Memory B cell (primary cell): ENCODE measurements at regions not wholly inside any gene's neighbourhood (a gene's known extent, or its start where the extent isn't known, plus 50 kb on each side); places are given as distances from the start of the nearest gene placed in this dataset.

Experiments used
- ATAC-seq: fragments of 150-1000 bp; cut with Tn5 transposase; 2 replicates; pipeline ENCODE4 v1.10.0; 2021; ENCODE audit warnings: low read depth, mild to moderate bottlenecking, moderate library complexity
- DNase-seq, 2 donors: peaks; one replicate each; pipeline ENCODE4 v3.0.0; 2022; ENCODE audit warnings: low spot score in 2 of 2
- H3K27ac Mint-ChIP-seq: one replicate; pipeline ENCODE4 v1.8.0; 2022; ENCODE audit warnings: mild to moderate bottlenecking, moderate library complexity, mixed read lengths
- H3K27me3 Mint-ChIP-seq: one replicate; pipeline ENCODE4 v1.8.0; 2022; ENCODE audit warnings: mixed read lengths
- H3K36me3 Mint-ChIP-seq: one replicate; pipeline ENCODE4 v1.8.0; 2022; ENCODE audit warnings: mild to moderate bottlenecking, mixed read lengths
- H3K4me1 Mint-ChIP-seq: one replicate; pipeline ENCODE4 v1.8.0; 2022; ENCODE audit warnings: mixed read lengths
- H3K4me3 Mint-ChIP-seq: one replicate; pipeline ENCODE4 v1.8.0; 2022; ENCODE audit warnings: mild to moderate bottlenecking, moderate library complexity, mixed read lengths
- H3K9me3 Mint-ChIP-seq: one replicate; pipeline ENCODE4 v1.8.0; 2022; ENCODE audit warnings: mixed read lengths

- no peak for DNase-seq
- no peak overlapping the region for H3K4me3 Mint-ChIP-seq
These were observed 789.3 kb downstream of the SEMA5A start for GRCh38 chr5:8756498-8757084.

GRCh38 chr5:8765886-8766285, 780.0 kb downstream of the SEMA5A start:
- Mint-ChIP-seq H3K36me3 (no peaks in the 10 kb centered on the region), H3K4me1 (no peaks in the 10 kb centered on the region), H3K27me3 (no peaks in the 10 kb centered on the region), H3K27ac (no peak overlapping the region), H3K9me3 (peaks cover 4% of the 10 kb centered on the region), H3K4me3 (no peak overlapping the region)
- ATAC-seq: no peak
- no peak for DNase-seq

More at GRCh38 chr5:8756498-8757084, 789.3 kb downstream of the SEMA5A start:
- ATAC-seq: no peak
- no peaks in the 10 kb centered on the region for H3K36me3 Mint-ChIP-seq
- H3K27ac Mint-ChIP-seq: no peak overlapping the region
- no peaks in the 10 kb centered on the region for H3K4me1 Mint-ChIP-seq
- H3K9me3 Mint-ChIP-seq: peaks cover 10% of the 10 kb centered on the region
- no peaks in the 10 kb centered on the region for H3K27me3 Mint-ChIP-seq

- no peak overlapping the region for H3K27ac Mint-ChIP-seq
- peaks cover 4% of the 10 kb centered on the region for H3K9me3 Mint-ChIP-seq
- H3K4me3 Mint-ChIP-seq: no peak overlapping the region
- no peak for DNase-seq
- no peaks in the 10 kb centered on the region for H3K36me3 Mint-ChIP-seq
- no peaks in the 10 kb centered on the region for H3K27me3 Mint-ChIP-seq
- H3K4me1 Mint-ChIP-seq: no peaks in the 10 kb centered on the region
- no peak for ATAC-seq
These were observed 779.4 kb downstream of the SEMA5A start for GRCh38 chr5:8766448-8766847.

- Mint-ChIP-seq H3K9me3 (peaks cover 4% of the 10 kb centered on the region), H3K36me3 (no peaks in the 10 kb centered on the region), H3K4me3 (no peak overlapping the region), H3K27me3 (no peaks in the 10 kb centered on the region), H3K4me1 (no peaks in the 10 kb centered on the region), H3K27ac (no peak overlapping the region)
- ATAC-seq: no peak
- DNase-seq: no peak
These were observed 778.8 kb downstream of the SEMA5A start for GRCh38 chr5:8767111-8767510.

- Mint-ChIP-seq H3K36me3 (no peaks in the 10 kb centered on the region), H3K27ac (no peak overlapping the region), H3K27me3 (no peaks in the 10 kb centered on the region), H3K4me1 (no peaks in the 10 kb centered on the region), H3K4me3 (no peak overlapping the region), H3K9me3 (peaks cover 4% of the 10 kb centered on the region)
- ATAC-seq (no peak), DNase-seq (no peak)
These were observed 778.1 kb downstream of the SEMA5A start for GRCh38 chr5:8767746-8768145.

- Mint-ChIP-seq H3K4me1 (no peaks in the 10 kb centered on the region), H3K36me3 (no peaks in the 10 kb centered on the region), H3K4me3 (no peak overlapping the region), H3K27me3 (no peaks in the 10 kb centered on the region), H3K27ac (no peak overlapping the region), H3K9me3 (peaks cover 4% of the 10 kb centered on the region)
- ATAC-seq (no peak), DNase-seq (no peak)
These were observed 776.2 kb downstream of the SEMA5A start for GRCh38 chr5:8769631-8770030.

- Mint-ChIP-seq H3K9me3 (peaks cover 4% of the 10 kb centered on the region), H3K4me1 (no peaks in the 10 kb centered on the region), H3K27ac (no peak overlapping the region), H3K4me3 (no peak overlapping the region), H3K36me3 (no peaks in the 10 kb centered on the region), H3K27me3 (no peaks in the 10 kb centered on the region)
- ATAC-seq (no peak), DNase-seq (no peak)
These were observed 775.4 kb downstream of the SEMA5A start for GRCh38 chr5:8770431-8770830.

GRCh38 chr5:8773046-8773615, 772.7 kb downstream of the SEMA5A start:
- H3K36me3 Mint-ChIP-seq: no peaks in the 10 kb centered on the region
- no peak for DNase-seq
- no peaks in the 10 kb centered on the region for H3K27me3 Mint-ChIP-seq
- no peak overlapping the region for H3K4me3 Mint-ChIP-seq
- H3K27ac Mint-ChIP-seq: no peak overlapping the region
- no peaks in the 10 kb centered on the region for H3K4me1 Mint-ChIP-seq
- peaks cover 7% of the 10 kb centered on the region for H3K9me3 Mint-ChIP-seq
- no peak for ATAC-seq

- no peak for ATAC-seq
- no peak overlapping the region for H3K27ac Mint-ChIP-seq
- peaks cover 8% of the 10 kb centered on the region for H3K9me3 Mint-ChIP-seq
- H3K36me3 Mint-ChIP-seq: no peaks in the 10 kb centered on the region
- H3K4me3 Mint-ChIP-seq: no peak overlapping the region
- DNase-seq: no peak
- H3K27me3 Mint-ChIP-seq: no peaks in the 10 kb centered on the region
- no peaks in the 10 kb centered on the region for H3K4me1 Mint-ChIP-seq
These were observed 761.2 kb downstream of the SEMA5A start for GRCh38 chr5:8784692-8785091.

- no peak for ATAC-seq
These were observed 757.6 kb downstream of the SEMA5A start for GRCh38 chr5:8788246-8788645.

GRCh38 chr5:8805653-8806052, 740.2 kb downstream of the SEMA5A start:
- peaks cover 4% of the 10 kb centered on the region for H3K36me3 Mint-ChIP-seq
- H3K9me3 Mint-ChIP-seq: peaks cover 22% of the 10 kb centered on the region
- ATAC-seq: no peak

More at GRCh38 chr5:8788246-8788645, 757.6 kb downstream of the SEMA5A start:
- no peaks in the 10 kb centered on the region for H3K27me3 Mint-ChIP-seq
- no peaks in the 10 kb centered on the region for H3K36me3 Mint-ChIP-seq
- no peak overlapping the region for H3K27ac Mint-ChIP-seq
- no peak overlapping the region for H3K4me3 Mint-ChIP-seq
- H3K4me1 Mint-ChIP-seq: no peaks in the 10 kb centered on the region
- DNase-seq: no peak
- H3K9me3 Mint-ChIP-seq: peaks cover 9% of the 10 kb centered on the region

GRCh38 chr5:8807636-8808035, 738.2 kb downstream of the SEMA5A start:
- DNase-seq: no peak
- ATAC-seq: no peak
- Mint-ChIP-seq H3K27me3 (no peaks in the 10 kb centered on the region), H3K27ac (no peak overlapping the region), H3K4me1 (no peaks in the 10 kb centered on the region), H3K9me3 (peaks cover 15% of the 10 kb centered on the region), H3K4me3 (no peak overlapping the region), H3K36me3 (peaks cover 4% of the 10 kb centered on the region)

More at GRCh38 chr5:8805653-8806052, 740.2 kb downstream of the SEMA5A start:
- Mint-ChIP-seq H3K4me3 (no peak overlapping the region), H3K27ac (no peak overlapping the region), H3K4me1 (no peaks in the 10 kb centered on the region), H3K27me3 (no peaks in the 10 kb centered on the region)
- DNase-seq: no peak

GRCh38 chr5:8811581-8811980, 734.3 kb downstream of the SEMA5A start:
- H3K9me3 Mint-ChIP-seq: peaks cover 8% of the 10 kb centered on the region
- H3K27ac Mint-ChIP-seq: no peak overlapping the region
- no peak overlapping the region for H3K4me3 Mint-ChIP-seq
- ATAC-seq (no peak), DNase-seq (no peak)
- H3K36me3 Mint-ChIP-seq: no peaks in the 10 kb centered on the region
- H3K27me3 Mint-ChIP-seq: no peaks in the 10 kb centered on the region
- no peaks in the 10 kb centered on the region for H3K4me1 Mint-ChIP-seq

GRCh38 chr5:8813180-8813579, 732.7 kb downstream of the SEMA5A start:
- no peak for DNase-seq
- Mint-ChIP-seq H3K4me3 (no peak overlapping the region), H3K9me3 (peaks cover 7% of the 10 kb centered on the region), H3K36me3 (no peaks in the 10 kb centered on the region), H3K27ac (no peak overlapping the region), H3K4me1 (no peaks in the 10 kb centered on the region), H3K27me3 (no peaks in the 10 kb centered on the region)
- ATAC-seq: no peak

- Mint-ChIP-seq H3K4me1 (no peaks in the 10 kb centered on the region), H3K27me3 (no peaks in the 10 kb centered on the region), H3K4me3 (no peak overlapping the region), H3K36me3 (no peaks in the 10 kb centered on the region), H3K27ac (no peak overlapping the region), H3K9me3 (peaks cover 9% of the 10 kb centered on the region)
- no peak for DNase-seq
- ATAC-seq: no peak
These were observed 731.8 kb downstream of the SEMA5A start for GRCh38 chr5:8814105-8814504.
